Retinal pigment epithelial cell (primary cell): ENCODE measurements at regions not wholly inside any gene's neighbourhood (a gene's known extent, or its start where the extent isn't known, plus 50 kb on each side); places are given as distances from the start of the nearest gene placed in this dataset.

Source experiments
- DNase-seq: peaks from one replicate; pipeline ENCODE4 v3.0.0-alpha.2; 2010; ENCODE audit warnings: low read depth
- H3K4me3 ChIP-seq: 2 replicates; pipeline ENCODE4 v1.5.1; 2011; ENCODE audit warnings: mild to moderate bottlenecking, low read length, control low read depth, moderate library complexity
- CTCF ChIP-seq: conservative IDR thresholded peaks from 2 replicates; pipeline ENCODE4 v1.5.1; 2011; ENCODE audit warnings: low read depth, low read length, control low read depth, inconsistent platforms

GRCh38 chr3:127520993-127521392 lies 69.5 kb downstream of the TPRA1 start:
- DNase-seq: no peak
- no peak for TF ChIP-seq CTCF
- no peak overlapping the region for H3K4me3 ChIP-seq

GRCh38 chr3:127518456-127519081 lies 72.0 kb downstream of the TPRA1 start:
- no peak for DNase-seq
- TF ChIP-seq CTCF: no peak
- no peak overlapping the region for H3K4me3 ChIP-seq

GRCh38 chr3:127512256-127512655 lies 78.3 kb downstream of the TPRA1 start:
- no peak overlapping the region for H3K4me3 ChIP-seq
- no peak for DNase-seq
- TF ChIP-seq CTCF: no peak

- no peak overlapping the region for H3K4me3 ChIP-seq
- TF ChIP-seq CTCF: no peak
- DNase-seq: no peak
Observed at GRCh38 chr3:127501177-127501576, 89.4 kb downstream of the TPRA1 start.

GRCh38 chr3:127497676-127498075 lies 92.9 kb downstream of the TPRA1 start:
- TF ChIP-seq CTCF: no peak
- no peak overlapping the region for H3K4me3 ChIP-seq
- DNase-seq: no peak

GRCh38 chr3:127497166-127497565 lies 93.4 kb downstream of the TPRA1 start:
- TF ChIP-seq CTCF: no peak
- H3K4me3 ChIP-seq: no peak overlapping the region
- DNase-seq: no peak

- no peak for TF ChIP-seq CTCF
- H3K4me3 ChIP-seq: no peak overlapping the region
- no peak for DNase-seq
Observed at GRCh38 chr3:127495821-127496655, 94.5 kb downstream of the TPRA1 start.
